T-helper 17 cell (primary cell): ENCODE measurements at regions not wholly inside any gene's neighbourhood (a gene's known extent, or its start where the extent isn't known, plus 50 kb on each side); places are given as distances from the start of the nearest gene placed in this dataset.

ENCODE experiments used
- ATAC-seq: fragments of 150-1000 bp; cut with Tn5 transposase; 2 replicates; pipeline ENCODE4 v1.10.0; 2021; ENCODE audit warnings: mild to moderate bottlenecking, moderate library complexity
- DNase-seq, 3 donors: peaks; one replicate each; pipeline versions ENCODE4 v3.0.0 to v3.0.0-alpha.2; 2020 to 2021
- H3K9me3 ChIP-seq: one replicate; pipeline ENCODE4 v1.7.0; 2013; ENCODE audit warnings: low read length, mild to moderate bottlenecking; ENCODE audit not compliant: control insufficient read depth, poor library complexity, severe bottlenecking
- H3K27ac Mint-ChIP-seq: one replicate; pipeline ENCODE4 v1.8.0; 2022; ENCODE audit warnings: mild to moderate bottlenecking, moderate library complexity, mixed read lengths
- H3K27me3 Mint-ChIP-seq: one replicate; pipeline ENCODE4 v1.8.0; 2022; ENCODE audit warnings: mixed read lengths
- H3K36me3 Mint-ChIP-seq: one replicate; pipeline ENCODE4 v1.8.0; 2022; ENCODE audit warnings: low read depth, mixed read lengths
- H3K4me1 Mint-ChIP-seq: one replicate; pipeline ENCODE4 v1.8.0; 2022; ENCODE audit warnings: mild to moderate bottlenecking, mixed read lengths
- H3K4me3 Mint-ChIP-seq: one replicate; pipeline ENCODE4 v1.8.0; 2022; ENCODE audit warnings: mild to moderate bottlenecking, moderate library complexity, mixed read lengths

- no peak for ATAC-seq
- DNase-seq = no peak
- H3K36me3 Mint-ChIP-seq = no peaks in the 10 kb centered on the region
- no peak overlapping the region for H3K27ac Mint-ChIP-seq
- H3K27me3 Mint-ChIP-seq = no peaks in the 10 kb centered on the region
- H3K4me1 Mint-ChIP-seq = no peaks in the 10 kb centered on the region
- no peak overlapping the region for H3K4me3 Mint-ChIP-seq
- H3K9me3 ChIP-seq = no peaks in the 10 kb centered on the region
Measured at GRCh38 chr2:167504695-167505094, 616.4 kb downstream of the XIRP2 start.

- Mint-ChIP-seq H3K36me3 (no peaks in the 10 kb centered on the region), H3K27me3 (no peaks in the 10 kb centered on the region), H3K4me1 (no peaks in the 10 kb centered on the region), H3K27ac (no peak overlapping the region), H3K4me3 (no peak overlapping the region)
- H3K9me3 ChIP-seq = no peaks in the 10 kb centered on the region
- ATAC-seq = no peak
- no peak for DNase-seq
Measured at GRCh38 chr2:167504061-167504460, 615.8 kb downstream of the XIRP2 start.

- Mint-ChIP-seq H3K36me3 (no peaks in the 10 kb centered on the region), H3K4me3 (no peak overlapping the region), H3K27ac (no peak overlapping the region), H3K4me1 (no peaks in the 10 kb centered on the region), H3K27me3 (no peaks in the 10 kb centered on the region)
- no peaks in the 10 kb centered on the region for H3K9me3 ChIP-seq
- DNase-seq = no peak
- no peak for ATAC-seq
Measured at GRCh38 chr2:167501618-167502017, 613.3 kb downstream of the XIRP2 start.

- H3K36me3 Mint-ChIP-seq = no peaks in the 10 kb centered on the region
- H3K27me3 Mint-ChIP-seq = no peaks in the 10 kb centered on the region
Measured at GRCh38 chr2:167493862-167494261, 605.6 kb downstream of the XIRP2 start.

GRCh38 chr2:167492486-167492885, 604.2 kb downstream of the XIRP2 start:
- ATAC-seq (no peak), DNase-seq (no peak)
- Mint-ChIP-seq H3K4me3 (no peak overlapping the region), H3K4me1 (no peaks in the 10 kb centered on the region), H3K36me3 (no peaks in the 10 kb centered on the region), H3K27ac (no peak overlapping the region), H3K27me3 (no peaks in the 10 kb centered on the region)
- no peaks in the 10 kb centered on the region for H3K9me3 ChIP-seq

More at GRCh38 chr2:167493862-167494261, 605.6 kb downstream of the XIRP2 start:
- no peak for ATAC-seq
- DNase-seq = no peak
- no peak overlapping the region for H3K4me3 Mint-ChIP-seq
- H3K27ac Mint-ChIP-seq = no peak overlapping the region
- no peaks in the 10 kb centered on the region for H3K4me1 Mint-ChIP-seq
- H3K9me3 ChIP-seq = no peaks in the 10 kb centered on the region

- no peaks in the 10 kb centered on the region for H3K4me1 Mint-ChIP-seq
- DNase-seq = no peak
- H3K27ac Mint-ChIP-seq = no peak overlapping the region
- H3K4me3 Mint-ChIP-seq = no peak overlapping the region
- no peaks in the 10 kb centered on the region for H3K9me3 ChIP-seq
- H3K36me3 Mint-ChIP-seq = no peaks in the 10 kb centered on the region
- no peak for ATAC-seq
- no peaks in the 10 kb centered on the region for H3K27me3 Mint-ChIP-seq
Measured at GRCh38 chr2:167491788-167492187, 603.5 kb downstream of the XIRP2 start.

- no peaks in the 10 kb centered on the region for H3K27me3 Mint-ChIP-seq
- no peak overlapping the region for H3K27ac Mint-ChIP-seq
- DNase-seq (no peak), ATAC-seq (no peak)
- no peak overlapping the region for H3K4me3 Mint-ChIP-seq
- no peaks in the 10 kb centered on the region for H3K9me3 ChIP-seq
- H3K36me3 Mint-ChIP-seq = no peaks in the 10 kb centered on the region
- H3K4me1 Mint-ChIP-seq = no peaks in the 10 kb centered on the region
Measured at GRCh38 chr2:167490455-167490854, 602.2 kb downstream of the XIRP2 start.

GRCh38 chr2:167489325-167489724, 601.0 kb downstream of the XIRP2 start:
- no peak for ATAC-seq
- Mint-ChIP-seq H3K4me3 (no peak overlapping the region), H3K4me1 (no peaks in the 10 kb centered on the region), H3K36me3 (no peaks in the 10 kb centered on the region), H3K27ac (no peak overlapping the region), H3K27me3 (no peaks in the 10 kb centered on the region)
- no peaks in the 10 kb centered on the region for H3K9me3 ChIP-seq
- no peak for DNase-seq

GRCh38 chr2:167487728-167488127, 599.4 kb downstream of the XIRP2 start:
- ATAC-seq = no peak
- no peaks in the 10 kb centered on the region for H3K4me1 Mint-ChIP-seq

GRCh38 chr2:167484875-167485274, 596.6 kb downstream of the XIRP2 start:
- H3K27ac Mint-ChIP-seq = no peak overlapping the region

More at GRCh38 chr2:167487728-167488127, 599.4 kb downstream of the XIRP2 start:
- DNase-seq = no peak
- H3K9me3 ChIP-seq = no peaks in the 10 kb centered on the region
- no peak overlapping the region for H3K4me3 Mint-ChIP-seq
- H3K27ac Mint-ChIP-seq = no peak overlapping the region
- H3K36me3 Mint-ChIP-seq = no peaks in the 10 kb centered on the region
- H3K27me3 Mint-ChIP-seq = no peaks in the 10 kb centered on the region

GRCh38 chr2:167480986-167481309, 592.7 kb downstream of the XIRP2 start:
- no peaks in the 10 kb centered on the region for H3K36me3 Mint-ChIP-seq
- no peaks in the 10 kb centered on the region for H3K4me1 Mint-ChIP-seq
- no peaks in the 10 kb centered on the region for H3K27me3 Mint-ChIP-seq
- ATAC-seq = no peak
- H3K4me3 Mint-ChIP-seq = no peak overlapping the region
- no peaks in the 10 kb centered on the region for H3K9me3 ChIP-seq
- no peak overlapping the region for H3K27ac Mint-ChIP-seq
- DNase-seq = no peak

More at GRCh38 chr2:167484875-167485274, 596.6 kb downstream of the XIRP2 start:
- no peak for ATAC-seq
- Mint-ChIP-seq H3K36me3 (no peaks in the 10 kb centered on the region), H3K4me3 (no peak overlapping the region), H3K27me3 (no peaks in the 10 kb centered on the region), H3K4me1 (no peaks in the 10 kb centered on the region)
- no peak for DNase-seq
- no peaks in the 10 kb centered on the region for H3K9me3 ChIP-seq

GRCh38 chr2:167480232-167480985, 592.1 kb downstream of the XIRP2 start:
- Mint-ChIP-seq H3K4me3 (no peak overlapping the region), H3K36me3 (no peaks in the 10 kb centered on the region), H3K27ac (no peak overlapping the region), H3K4me1 (no peaks in the 10 kb centered on the region), H3K27me3 (no peaks in the 10 kb centered on the region)
- H3K9me3 ChIP-seq = no peaks in the 10 kb centered on the region
- ATAC-seq = no peak
- no peak for DNase-seq

GRCh38 chr2:167478196-167478595, 589.9 kb downstream of the XIRP2 start:
- Mint-ChIP-seq H3K27me3 (no peaks in the 10 kb centered on the region), H3K36me3 (no peaks in the 10 kb centered on the region), H3K4me3 (no peak overlapping the region), H3K27ac (no peak overlapping the region), H3K4me1 (no peaks in the 10 kb centered on the region)
- ATAC-seq = no peak
- no peaks in the 10 kb centered on the region for H3K9me3 ChIP-seq
- no peak for DNase-seq

GRCh38 chr2:167475791-167476190, 587.5 kb downstream of the XIRP2 start:
- H3K4me3 Mint-ChIP-seq = no peak overlapping the region
- H3K27ac Mint-ChIP-seq = no peak overlapping the region
- no peaks in the 10 kb centered on the region for H3K9me3 ChIP-seq
- ATAC-seq = no peak
- no peaks in the 10 kb centered on the region for H3K4me1 Mint-ChIP-seq
- no peak for DNase-seq
- no peaks in the 10 kb centered on the region for H3K36me3 Mint-ChIP-seq
- no peaks in the 10 kb centered on the region for H3K27me3 Mint-ChIP-seq
